HEK293 (cell line): ENCODE measurements at regions not wholly inside any gene's neighbourhood (a gene's known extent, or its start where the extent isn't known, plus 50 kb on each side); places are given as distances from the start of the nearest gene placed in this dataset.

Source experiments
- CTCF ChIA-PET: fragments of 350-600 bp; formaldehyde crosslinking; extraction: SDS; loops from one replicate; lab custom pipeline; 2021; ENCODE audit warnings: antibody characterized with exemption; lab: Yijun Ruan, JAX
- POLR2A ChIA-PET: fragments of 300-600 bp; formaldehyde crosslinking; extraction: SDS; loops from one replicate; lab custom pipeline; 2020; ENCODE audit warnings: antibody characterized with exemption, inconsistent platforms; lab: Yijun Ruan, JAX
- H3K27ac ChIP-seq: fragments of 200-500 bp; sonication (Bioruptor generic); 2 replicates; pipeline ENCODE4 v1.5.1; 2014; ENCODE audit warnings: low read depth, low read length, control low read depth, inconsistent platforms; ENCODE audit errors: extremely low read depth
- H3K36me3 ChIP-seq, 2 experiments: fragments of 200-500 bp in 1 of 2; sonication (Bioruptor generic) in 1 of 2; 1 replicate in 1 of 2; 2 replicates in 1 of 2; pipeline ENCODE4 v1.5.1; 2014 to 2017; ENCODE audit warnings: inconsistent platforms in 2 of 2, low read length in 2 of 2; ENCODE audit not compliant: control insufficient read depth in 2 of 2, insufficient read depth in 1 of 2
- H3K4me1 ChIP-seq: fragments of 200-500 bp; sonication (Bioruptor generic); 2 replicates; pipeline ENCODE4 v1.5.1; 2014; ENCODE audit warnings: mild to moderate bottlenecking, low read length, inconsistent platforms; ENCODE audit not compliant: control insufficient read depth, insufficient read depth
- H3K4me3 ChIP-seq: 2 replicates; pipeline ENCODE4 v1.5.1; 2011; ENCODE audit warnings: low read depth, mild to moderate bottlenecking, control low read depth, low read length, moderate library complexity
- H3K9me3 ChIP-seq: fragments of 200-500 bp; sonication (Bioruptor generic); 2 replicates; pipeline ENCODE4 v1.5.1; 2014; ENCODE audit warnings: low read depth, low read length, inconsistent platforms; ENCODE audit not compliant: control insufficient read depth, insufficient read depth
- AEBP2 ChIP-seq: fragments of 450-650 bp; formaldehyde crosslinking; IDR thresholded peaks from 2 replicates; pipeline ENCODE4 v1.5.1; 2016; ENCODE audit warnings: missing biosample characterization, missing genetic modification characterization, borderline replicate concordance
- CTCF ChIP-seq: fragments of 450-650 bp; formaldehyde crosslinking; IDR thresholded peaks from 2 replicates; pipeline ENCODE4 v1.5.1; 2016; ENCODE audit warnings: missing biosample characterization, missing genetic modification characterization
- KLF1 ChIP-seq: fragments of 450-650 bp; formaldehyde crosslinking; IDR thresholded peaks from 2 replicates; pipeline ENCODE4 v1.5.1; 2016; ENCODE audit warnings: missing biosample characterization, missing genetic modification characterization
- KLF7 ChIP-seq: fragments of 450-650 bp; formaldehyde crosslinking; IDR thresholded peaks from 2 replicates; pipeline ENCODE4 v1.5.1; 2016; ENCODE audit warnings: missing biosample characterization, missing genetic modification characterization, borderline replicate concordance
- MZF1 ChIP-seq: fragments of 450-650 bp; formaldehyde crosslinking; IDR thresholded peaks from 2 replicates; pipeline ENCODE4 v1.5.1; 2017; ENCODE audit warnings: missing biosample characterization, missing genetic modification characterization, borderline replicate concordance
- PRDM1 ChIP-seq: fragments of 450-650 bp; formaldehyde crosslinking; IDR thresholded peaks from 2 replicates; pipeline ENCODE4; 2016; ENCODE audit warnings: missing biosample characterization, missing genetic modification characterization
- TSHZ1 ChIP-seq: fragments of 450-650 bp; formaldehyde crosslinking; IDR thresholded peaks from 2 replicates; pipeline ENCODE4 v1.5.1; 2016; ENCODE audit warnings: missing biosample characterization, missing genetic modification characterization, borderline replicate concordance
- ZBTB20 ChIP-seq: fragments of 450-650 bp; formaldehyde crosslinking; IDR thresholded peaks from 2 replicates; pipeline ENCODE4 v1.5.1; 2016; ENCODE audit warnings: missing biosample characterization, missing genetic modification characterization
- ZNF132 ChIP-seq: fragments of 450-650 bp; formaldehyde crosslinking; IDR thresholded peaks from 2 replicates; pipeline ENCODE4 v1.5.1; 2017; ENCODE audit warnings: missing biosample characterization, missing genetic modification characterization, borderline replicate concordance
- ZNF211 ChIP-seq: fragments of 450-650 bp; formaldehyde crosslinking; IDR thresholded peaks from 2 replicates; pipeline ENCODE4 v1.5.1; 2016; ENCODE audit warnings: low read depth, missing biosample characterization, missing genetic modification characterization
- ZNF214 ChIP-seq: fragments of 450-650 bp; formaldehyde crosslinking; IDR thresholded peaks from 2 replicates; pipeline ENCODE4 v1.5.1; 2017; ENCODE audit warnings: missing biosample characterization, mild to moderate bottlenecking, missing genetic modification characterization, borderline replicate concordance
- ZNF274 ChIP-seq, 2 experiments: fragments of 200-500 bp in 1 of 2; fragments of 450-650 bp in 1 of 2; sonication (Bioruptor generic) in 1 of 2; formaldehyde crosslinking in 1 of 2; IDR thresholded peaks; 2 replicates each; pipeline versions ENCODE4 v1.5.1 to v1.6.1; 2014 to 2016; ENCODE audit warnings: borderline replicate concordance in 1 of 2, inconsistent platforms in 1 of 2, low read length in 1 of 2, missing biosample characterization in 1 of 2, missing genetic modification characterization in 1 of 2
- ZNF280D ChIP-seq: fragments of 450-650 bp; formaldehyde crosslinking; IDR thresholded peaks from 2 replicates; pipeline ENCODE4 v1.5.1; 2016; ENCODE audit warnings: missing biosample characterization, missing genetic modification characterization
- ZNF560 ChIP-seq: fragments of 450-650 bp; formaldehyde crosslinking; IDR thresholded peaks from 2 replicates; pipeline ENCODE4 v1.5.1; 2017; ENCODE audit warnings: missing biosample characterization, missing genetic modification characterization, borderline replicate concordance
- ZNF610 ChIP-seq: fragments of 450-650 bp; formaldehyde crosslinking; IDR thresholded peaks from 2 replicates; pipeline ENCODE4 v1.5.1; 2016; ENCODE audit warnings: missing biosample characterization, missing genetic modification characterization, borderline replicate concordance
- ZNF664 ChIP-seq: fragments of 450-650 bp; formaldehyde crosslinking; IDR thresholded peaks from 2 replicates; pipeline ENCODE4 v1.5.1; 2016; ENCODE audit warnings: missing biosample characterization, missing genetic modification characterization

GRCh38 chr14:53354336-53354735, 201.2 kb upstream of the DDHD1 start (continued):
- TF ChIP-seq ZNF274 (IDR thresholded peaks at IDR 0.05; ENCODE audit: low read length) (no peak), ZNF274 (tag by site-specific recombination; IDR thresholded peaks at IDR 0.05; ENCODE audit: borderline replicate concordance) (no peak), ZNF280D (tag by site-specific recombination) (no peak)

- ChIA-PET POLR2A (no interaction called here), CTCF (no interaction called here)
- TF ChIP-seq ZNF664 (tag by site-specific recombination), result no peak
- no peak for TF ChIP-seq ZNF211 (tag by site-specific recombination)
Observed at GRCh38 chr14:53350866-53351265, 197.7 kb upstream of the DDHD1 start.

GRCh38 chr14:53350429-53350828, 197.3 kb upstream of the DDHD1 start:
- CTCF ChIA-PET, result no interaction called here
- no peaks in the 10 kb centered on the region; the same call in 1 of the 2 replicates for H3K4me1 ChIP-seq
- TF ChIP-seq ZBTB20 (tag by site-specific recombination) (no peak), ZNF214 (tag by site-specific recombination) (no peak), TSHZ1 (tag by site-specific recombination) (no peak), AEBP2 (tag by site-specific recombination) (no peak), KLF1 (tag by site-specific recombination) (no peak), CTCF (tag by site-specific recombination) (no peak), ZNF560 (tag by site-specific recombination) (no peak), ZNF610 (no peak), PRDM1 (no peak), ZNF132 (tag by site-specific recombination) (no peak), MZF1 (tag by site-specific recombination) (no peak), KLF7 (tag by site-specific recombination) (no peak)
- TF ChIP-seq, all 188 proteins: peak for 0
- POLR2A ChIA-PET, result no interaction called here
- Histone ChIP-seq H3K36me3 (no peaks in the 10 kb centered on the region), H3K9me3 (no peaks in the 10 kb centered on the region), H3K4me3 (no peak overlapping the region), H3K27ac (no peak overlapping the region)

More at GRCh38 chr14:53350866-53351265, 197.7 kb upstream of the DDHD1 start:
- no peaks in the 10 kb centered on the region for H3K9me3 ChIP-seq
- H3K27ac ChIP-seq, result no peak overlapping the region
- H3K36me3 ChIP-seq, result no peaks in the 10 kb centered on the region
- H3K4me3 ChIP-seq, result no peak overlapping the region
- H3K4me1 ChIP-seq, result no peaks in the 10 kb centered on the region; the same call in 1 of the 2 replicates
